ENCODE measurements at regions not wholly inside any gene's neighbourhood (a gene's known extent, or its start where the extent isn't known, plus 50 kb on each side); places are given as distances from the start of the nearest gene placed in this dataset.

DNA sequence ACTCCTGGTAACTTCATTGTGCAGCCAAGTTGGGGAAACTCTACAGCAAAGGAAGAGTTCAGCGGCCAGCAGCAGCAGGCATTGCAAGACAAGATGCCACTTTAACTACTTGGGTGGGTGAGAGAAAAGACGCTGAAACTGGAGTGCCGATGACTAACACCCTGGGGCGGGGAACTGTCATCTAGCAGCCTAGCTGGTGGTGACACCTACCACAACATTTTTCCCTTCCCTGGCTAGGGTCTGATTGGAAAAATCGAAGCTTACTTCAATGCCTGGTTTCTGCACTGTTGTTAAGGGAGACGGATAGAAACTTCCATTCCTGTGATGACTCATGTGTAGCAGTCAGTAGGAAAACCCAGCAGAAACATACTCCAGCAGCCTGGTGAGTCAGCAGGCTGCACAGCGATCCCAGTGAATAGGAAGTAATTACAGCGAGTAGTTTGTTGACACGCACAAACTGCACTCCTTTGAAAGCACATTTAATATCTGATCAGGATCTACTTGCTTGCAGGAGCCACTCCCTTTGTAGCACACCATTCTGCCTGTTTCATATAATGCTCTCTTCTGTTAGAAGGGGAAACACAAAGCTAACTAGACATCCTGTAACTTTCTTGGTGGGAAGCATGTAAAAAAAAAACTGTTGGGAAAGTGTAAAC, 62.1 kb upstream of the MAPRE2 start:
- no peak for TF ChIP-seq CTCF (IDR thresholded peaks at IDR 0.05; ENCODE audit: borderline replicate concordance, extremely low read depth, low read length, poor library complexity, severe bottlenecking)
- TF ChIP-seq EZH2 (IDR thresholded peaks at IDR 0.05; ENCODE audit: borderline replicate concordance, low read depth, low read length, severe bottlenecking), result no peak
